Glutamatergic neuron (in vitro differentiated cells): ENCODE measurements at regions not wholly inside any gene's neighbourhood (a gene's known extent, or its start where the extent isn't known, plus 50 kb on each side); places are given as distances from the start of the nearest gene placed in this dataset.

ENCODE experiments used
- DNase-seq: peaks from one replicate; pipeline ENCODE4 v3.0.0; 2022
- H3K27ac Mint-ChIP-seq: one replicate; pipeline ENCODE4 v1.8.0; 2020; ENCODE audit warnings: mild to moderate bottlenecking, mixed read lengths, inconsistent platforms; ENCODE audit not compliant: unreplicated experiment
- H3K27me3 Mint-ChIP-seq: one replicate; pipeline ENCODE4 v1.8.0; 2020; ENCODE audit warnings: mild to moderate bottlenecking, moderate library complexity, mixed read lengths, inconsistent platforms; ENCODE audit not compliant: unreplicated experiment
- H3K36me3 Mint-ChIP-seq: one replicate; pipeline ENCODE4 v1.8.0; 2020; ENCODE audit warnings: mild to moderate bottlenecking, mixed read lengths, inconsistent platforms; ENCODE audit not compliant: unreplicated experiment
- H3K4me1 Mint-ChIP-seq: one replicate; pipeline ENCODE4 v1.8.0; 2020; ENCODE audit warnings: mild to moderate bottlenecking, low read depth, mixed read lengths, inconsistent platforms; ENCODE audit not compliant: unreplicated experiment
- H3K4me3 Mint-ChIP-seq: one replicate; pipeline ENCODE4 v1.8.0; 2020; ENCODE audit warnings: mild to moderate bottlenecking, mixed read lengths, inconsistent platforms; ENCODE audit not compliant: unreplicated experiment
- H3K9me3 Mint-ChIP-seq: one replicate; pipeline ENCODE4 v1.8.0; 2020; ENCODE audit warnings: mild to moderate bottlenecking, moderate library complexity, mixed read lengths, inconsistent platforms; ENCODE audit not compliant: unreplicated experiment
- TF ChIP-seq, protein P1 (sequence below): fragments of 200-600 bp; sonication (generic); IDR thresholded peaks from one replicate; pipeline ENCODE4 v1.5.0; 2021; ENCODE audit not compliant: partially characterized antibody, unreplicated experiment

DNA sequence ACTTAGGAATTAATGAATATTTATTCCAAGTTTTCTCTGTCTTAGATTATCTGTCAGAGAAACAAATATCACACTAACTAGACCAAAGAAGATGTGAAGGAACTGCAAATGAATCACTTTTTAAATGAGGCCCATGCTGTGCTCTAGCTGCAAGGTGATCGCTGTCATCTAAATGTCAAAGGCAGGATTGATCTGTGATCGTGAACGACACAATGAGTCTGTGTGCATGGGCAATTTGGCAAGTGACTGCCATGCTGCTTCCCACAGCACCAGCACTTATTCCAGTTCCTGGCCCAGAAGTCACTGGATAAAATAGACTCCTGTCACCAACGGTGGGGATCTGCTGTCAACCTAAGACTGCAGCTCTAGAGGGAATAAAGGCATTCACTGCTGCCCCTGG, 141.2 kb downstream of the TRIM36 start:
- TF ChIP-seq, protein P1, sequence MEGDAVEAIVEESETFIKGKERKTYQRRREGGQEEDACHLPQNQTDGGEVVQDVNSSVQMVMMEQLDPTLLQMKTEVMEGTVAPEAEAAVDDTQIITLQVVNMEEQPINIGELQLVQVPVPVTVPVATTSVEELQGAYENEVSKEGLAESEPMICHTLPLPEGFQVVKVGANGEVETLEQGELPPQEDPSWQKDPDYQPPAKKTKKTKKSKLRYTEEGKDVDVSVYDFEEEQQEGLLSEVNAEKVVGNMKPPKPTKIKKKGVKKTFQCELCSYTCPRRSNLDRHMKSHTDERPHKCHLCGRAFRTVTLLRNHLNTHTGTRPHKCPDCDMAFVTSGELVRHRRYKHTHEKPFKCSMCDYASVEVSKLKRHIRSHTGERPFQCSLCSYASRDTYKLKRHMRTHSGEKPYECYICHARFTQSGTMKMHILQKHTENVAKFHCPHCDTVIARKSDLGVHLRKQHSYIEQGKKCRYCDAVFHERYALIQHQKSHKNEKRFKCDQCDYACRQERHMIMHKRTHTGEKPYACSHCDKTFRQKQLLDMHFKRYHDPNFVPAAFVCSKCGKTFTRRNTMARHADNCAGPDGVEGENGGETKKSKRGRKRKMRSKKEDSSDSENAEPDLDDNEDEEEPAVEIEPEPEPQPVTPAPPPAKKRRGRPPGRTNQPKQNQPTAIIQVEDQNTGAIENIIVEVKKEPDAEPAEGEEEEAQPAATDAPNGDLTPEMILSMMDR = no peak
- Mint-ChIP-seq H3K9me3 (peaks cover 2% of the 10 kb centered on the region), H3K27ac (no peak overlapping the region), H3K27me3 (peaks cover 4% of the 10 kb centered on the region), H3K4me3 (no peak overlapping the region), H3K36me3 (no peaks in the 10 kb centered on the region), H3K4me1 (no peaks in the 10 kb centered on the region)
- no peak for DNase-seq

GRCh38 chr5:115024922-115025321, 144.8 kb downstream of the TRIM36 start:
- Mint-ChIP-seq H3K27ac (no peak overlapping the region), H3K4me3 (no peak overlapping the region), H3K36me3 (no peaks in the 10 kb centered on the region), H3K9me3 (peaks cover 4% of the 10 kb centered on the region), H3K27me3 (peaks cover 2% of the 10 kb centered on the region), H3K4me1 (no peaks in the 10 kb centered on the region)
- DNase-seq = no peak
- TF ChIP-seq, protein P1 = no peak

DNA sequence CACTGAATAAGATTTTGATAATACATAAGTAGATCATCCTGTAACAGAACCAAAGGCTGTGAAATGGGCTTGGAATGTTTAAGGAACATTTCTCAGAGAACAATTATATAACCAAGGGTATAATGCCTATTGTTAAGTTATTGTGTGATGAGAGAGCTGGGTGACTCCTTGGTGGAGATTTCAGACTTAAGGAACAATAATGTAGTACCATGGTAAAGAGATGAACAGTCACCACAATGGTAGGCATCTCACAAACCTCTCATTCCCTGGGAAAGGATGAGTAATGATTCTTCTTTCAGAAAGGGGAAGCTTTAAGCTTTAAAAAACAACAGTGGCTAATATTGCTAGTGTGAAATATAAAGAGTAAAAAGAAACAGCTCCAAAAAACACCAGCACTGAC, 147.4 kb downstream of the TRIM36 start:
- peaks cover 2% of the 10 kb centered on the region for H3K27me3 Mint-ChIP-seq
- no peaks in the 10 kb centered on the region for H3K4me1 Mint-ChIP-seq
- no peak overlapping the region for H3K4me3 Mint-ChIP-seq
- no peaks in the 10 kb centered on the region for H3K36me3 Mint-ChIP-seq
- DNase-seq = no peak
- peaks cover 5% of the 10 kb centered on the region for H3K9me3 Mint-ChIP-seq
- TF ChIP-seq, protein P1 = no peak
- no peak overlapping the region for H3K27ac Mint-ChIP-seq

DNA sequence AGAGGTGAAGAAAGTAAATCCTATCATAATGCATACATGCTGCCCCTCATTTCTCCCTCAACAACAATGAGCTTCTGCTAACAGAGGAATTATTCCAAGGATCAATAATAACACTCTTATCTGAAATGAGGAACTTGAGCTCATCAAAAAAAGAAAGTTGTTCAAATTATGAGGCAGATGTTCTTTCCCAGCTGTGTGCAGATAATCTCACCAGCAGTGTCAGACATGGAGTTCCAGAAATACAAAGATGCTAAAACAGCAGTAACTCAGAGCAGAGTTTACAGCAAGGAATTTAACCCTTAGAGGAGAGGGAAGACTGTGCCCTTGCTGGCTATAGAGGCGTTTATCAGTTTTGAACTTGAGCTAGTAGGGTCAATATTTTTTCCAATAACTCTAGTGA, 153.1 kb downstream of the TRIM36 start:
- Mint-ChIP-seq H3K36me3 (no peaks in the 10 kb centered on the region), H3K4me3 (no peak overlapping the region), H3K9me3 (peaks cover 3% of the 10 kb centered on the region), H3K27me3 (no peaks in the 10 kb centered on the region), H3K27ac (no peak overlapping the region), H3K4me1 (no peaks in the 10 kb centered on the region)
- DNase-seq = no peak
- TF ChIP-seq, protein P1 = no peak

GRCh38 chr5:114999176-114999575, 170.5 kb downstream of the TRIM36 start:
- H3K4me1 Mint-ChIP-seq = no peaks in the 10 kb centered on the region
- H3K4me3 Mint-ChIP-seq = no peak overlapping the region
- no peak for DNase-seq
- H3K27me3 Mint-ChIP-seq = no peaks in the 10 kb centered on the region
- TF ChIP-seq, protein P1 = no peak
- no peak overlapping the region for H3K27ac Mint-ChIP-seq
- H3K9me3 Mint-ChIP-seq = no peaks in the 10 kb centered on the region
- H3K36me3 Mint-ChIP-seq = no peaks in the 10 kb centered on the region
